Muscle of back (tissue), 3 donors: ENCODE measurements at regions not wholly inside any gene's neighbourhood (a gene's known extent, or its start where the extent isn't known, plus 50 kb on each side); places are given as distances from the start of the nearest gene placed in this dataset.

Source experiments
- DNase-seq, 3 donors: peaks; one replicate each; pipeline versions ENCODE4 v3.0.0 to v3.0.0-alpha.2; 2013

DNA sequence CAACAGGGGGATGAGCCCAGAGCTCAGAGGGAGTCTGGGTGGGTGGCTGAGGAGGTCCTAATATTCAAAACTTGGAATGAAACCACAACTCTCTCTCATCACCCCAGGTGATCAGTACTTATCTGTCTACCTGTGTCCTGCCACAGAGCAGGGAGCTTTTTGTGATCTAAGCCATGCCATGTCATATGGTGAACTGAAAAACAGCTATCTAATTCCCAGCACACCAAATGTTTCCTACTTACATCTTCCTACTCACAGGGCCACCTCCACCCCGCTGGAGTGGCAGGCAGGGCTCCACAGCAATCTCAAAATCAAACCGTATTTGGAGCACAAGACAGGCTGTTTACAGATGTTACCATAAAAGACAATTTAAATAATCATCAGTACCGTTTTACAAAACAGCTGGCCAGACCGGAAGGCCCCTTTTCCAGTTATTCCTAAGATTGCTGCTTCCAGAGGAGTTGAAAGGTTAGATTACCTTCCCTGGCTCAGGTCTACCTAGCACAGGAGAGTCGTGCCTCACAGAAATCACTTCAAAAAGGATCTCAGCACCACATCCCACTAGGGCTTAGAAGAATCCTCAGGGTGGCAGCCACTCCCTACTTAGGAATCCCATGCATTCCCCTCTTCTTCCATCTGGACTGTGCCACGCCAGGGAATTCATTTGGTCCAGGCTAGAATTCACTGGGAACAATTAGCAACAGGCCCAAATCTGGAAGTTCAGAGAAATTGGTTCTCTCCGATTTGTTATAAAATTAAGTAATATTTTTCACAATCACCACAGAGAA is 226.6 kb upstream of the IL12A start:
- peak in 1 of 3 donors; percentile 16 for DNase-seq

- peak; percentile 61 to 81 (median 61) for DNase-seq
Measured at GRCh38 chr3:159763011-159763601, 225.5 kb upstream of the IL12A start.

DNA sequence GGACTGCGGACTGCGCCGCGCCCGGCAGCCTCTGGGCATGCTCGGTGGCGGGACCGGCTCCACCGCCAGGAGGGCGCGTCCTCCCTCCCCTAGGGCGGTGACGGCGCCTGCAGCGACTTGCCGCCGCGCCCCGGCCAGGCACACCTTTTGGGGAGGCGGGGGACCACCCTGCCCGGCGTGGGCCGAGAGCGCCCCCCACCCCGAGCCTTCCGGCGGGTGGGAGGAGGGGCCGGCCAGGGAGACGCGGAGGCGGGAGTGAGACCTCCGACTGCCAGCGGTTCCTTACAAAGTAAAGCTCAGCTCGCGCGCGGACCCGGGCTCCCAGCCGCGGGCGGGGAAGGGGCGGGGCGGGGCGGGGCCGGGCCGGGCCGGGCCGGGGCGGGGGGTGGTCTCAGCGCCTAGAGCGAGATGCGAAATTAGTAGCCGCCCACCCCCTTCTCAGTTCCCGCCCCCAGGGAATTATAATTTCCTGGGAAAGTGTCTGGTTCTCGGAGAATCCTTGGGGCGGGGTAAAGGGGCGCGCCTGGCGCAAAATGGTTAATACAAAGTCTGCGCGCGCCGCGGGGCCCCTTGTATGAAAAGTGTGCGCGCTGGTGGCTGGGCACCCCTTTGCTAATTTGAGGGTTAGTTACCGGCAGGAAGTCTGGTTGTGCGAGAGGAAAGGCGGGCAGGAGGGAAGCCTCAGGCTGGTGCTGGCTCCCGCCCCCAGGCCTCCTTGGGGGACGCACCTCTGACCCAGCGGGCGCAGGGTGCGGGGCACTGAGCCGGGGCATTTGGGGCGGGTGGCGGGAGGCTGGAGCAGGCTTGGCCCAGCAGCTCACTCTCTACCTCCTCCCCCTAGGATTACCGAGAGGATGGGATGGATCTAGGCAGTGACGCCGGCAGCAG is 224.8 kb upstream of the IL12A start:
- DNase-seq: peak; percentile 65 to 89 (median 88)

DNA sequence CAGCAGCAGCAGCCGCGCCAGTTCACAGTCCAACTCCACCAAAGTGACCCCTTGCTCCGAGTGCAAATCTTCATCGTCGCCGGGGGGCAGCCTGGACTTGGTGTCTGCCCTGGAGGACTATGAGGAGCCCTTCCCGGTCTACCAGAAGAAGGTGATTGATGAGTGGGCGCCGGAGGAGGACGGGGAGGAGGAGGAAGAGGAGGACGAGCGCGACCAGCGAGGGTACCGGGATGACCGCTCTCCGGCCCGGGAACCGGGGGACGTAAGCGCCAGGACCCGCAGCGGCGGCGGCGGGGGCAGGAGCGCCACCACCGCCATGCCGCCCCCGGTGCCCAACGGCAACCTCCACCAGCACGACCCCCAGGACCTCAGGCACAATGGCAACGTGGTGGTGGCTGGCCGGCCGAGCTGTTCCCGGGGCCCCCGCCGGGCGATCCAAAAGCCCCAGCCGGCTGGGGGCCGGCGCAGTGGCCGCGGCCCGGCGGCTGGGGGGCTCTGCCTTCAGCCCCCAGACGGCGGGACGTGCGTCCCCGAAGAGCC is 224.1 kb upstream of the IL12A start:
- no peak for DNase-seq

GRCh38 chr3:159765030-159765859 is 223.4 kb upstream of the IL12A start:
- peak; percentile 70 to 97 (median 81) for DNase-seq

GRCh38 chr3:159765860-159766294 is 222.8 kb upstream of the IL12A start:
- peak in 1 of 3 donors; percentile 28 for DNase-seq

- DNase-seq: peak in 1 of 3 donors; percentile 18
Measured at GRCh38 chr3:159766563-159767185, 222.0 kb upstream of the IL12A start.

GRCh38 chr3:159770998-159771397 is 217.6 kb upstream of the IL12A start:
- no peak for DNase-seq

GRCh38 chr3:159771865-159772611 is 216.6 kb upstream of the IL12A start:
- DNase-seq: no peak

GRCh38 chr3:159773706-159774105 is 214.9 kb upstream of the IL12A start:
- DNase-seq: no peak

- peak in 2 of 3 donors; percentile 60 to 63 for DNase-seq
Measured at GRCh38 chr3:159775372-159775961, 213.2 kb upstream of the IL12A start.

GRCh38 chr3:159776779-159777178 is 211.9 kb upstream of the IL12A start:
- DNase-seq: no peak

- no peak for DNase-seq
Measured at GRCh38 chr3:159779883-159780282, 208.8 kb upstream of the IL12A start.

GRCh38 chr3:159781867-159782266 is 206.8 kb upstream of the IL12A start:
- no peak for DNase-seq

- no peak for DNase-seq
Measured at GRCh38 chr3:159782724-159783421, 205.8 kb upstream of the IL12A start.

DNA sequence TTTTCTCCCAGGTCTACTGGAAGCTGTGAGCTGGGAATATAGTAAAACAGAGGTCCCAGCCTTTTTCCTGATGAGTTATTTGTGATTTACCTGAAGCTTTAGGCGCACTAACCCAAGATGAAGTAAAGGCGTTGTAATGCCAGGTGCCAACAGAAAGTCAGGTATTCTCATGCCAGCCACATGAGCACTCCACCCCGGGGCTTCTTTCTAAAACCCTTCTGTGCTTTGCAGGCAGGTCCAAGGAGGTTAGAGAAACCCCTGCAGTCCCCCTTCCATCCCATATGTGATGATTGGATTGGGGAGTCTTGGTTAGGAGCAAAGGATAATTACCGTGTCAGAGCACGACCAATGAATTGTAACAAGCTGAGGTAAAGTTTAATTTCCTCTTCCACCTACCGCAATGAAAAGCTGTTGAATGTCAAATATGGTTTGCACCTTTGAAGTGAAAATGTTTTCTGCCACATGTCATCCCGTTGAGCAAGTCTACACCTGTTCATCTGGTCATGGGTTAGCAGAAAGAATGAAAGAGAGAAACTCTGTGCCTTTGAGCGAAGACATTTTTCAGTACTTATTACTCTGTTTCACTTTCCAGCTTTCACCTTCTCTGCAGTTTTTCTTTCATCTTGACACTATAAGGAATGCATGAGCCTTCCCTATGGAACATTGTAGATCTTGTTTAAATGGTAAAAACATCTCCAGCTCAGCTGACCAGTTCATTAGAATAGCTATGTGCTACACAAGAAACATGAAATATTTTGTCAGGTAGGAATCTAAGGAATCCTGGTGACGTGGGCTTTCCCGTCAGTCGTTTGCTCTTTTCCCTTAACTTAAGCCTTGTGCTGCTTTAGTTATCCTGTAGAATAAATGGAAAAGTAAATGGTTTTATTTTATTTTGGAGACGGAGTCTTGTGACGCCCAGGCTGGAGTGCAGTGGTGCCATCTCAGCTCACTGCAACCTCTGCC is 204.6 kb upstream of the IL12A start:
- no peak for DNase-seq

GRCh38 chr3:159785273-159785708 is 203.3 kb upstream of the IL12A start:
- DNase-seq: peak in 1 of 3 donors; percentile 53
